ENCODE measurements at regions not wholly inside any gene's neighbourhood (a gene's known extent, or its start where the extent isn't known, plus 50 kb on each side); places are given as distances from the start of the nearest gene placed in this dataset.

GRCh38 chrX:10739426-10739825, 119.0 kb upstream of the MID1 start:
- no peak for TF ChIP-seq CTCF (IDR thresholded peaks at IDR 0.05)
- no peak for TF ChIP-seq POLR2A (IDR thresholded peaks at IDR 0.05)
